A673 (cell line): ENCODE measurements at regions not wholly inside any gene's neighbourhood (a gene's known extent, or its start where the extent isn't known, plus 50 kb on each side); places are given as distances from the start of the nearest gene placed in this dataset.
A peak's percentile ranks its signal among the peaks of the same experiment; 100 is the strongest.

ENCODE experiments used
- BruUV-seq: library from RNA; stranded (reverse); fragments of 400-500 nt; replicated peaks from 2 replicates; lab custom pipeline; 2021; lab: Mats Ljungman, UMichigan
- CTCF ChIA-PET: fragments of 300-600 bp; sonication (Branson Sonifier 250); formaldehyde crosslinking; loops from one replicate; lab custom pipeline; 2022; ENCODE audit warnings: antibody characterized with exemption; lab: Charles Lee
- POLR2A ChIA-PET: fragments of 300-600 bp; sonication (Branson Sonifier 250); formaldehyde crosslinking; loops from one replicate; lab custom pipeline; 2022; ENCODE audit warnings: antibody characterized with exemption; ENCODE audit not compliant: low non-redundant PET; lab: Charles Lee
- DNase-seq: peaks from one replicate; pipeline ENCODE4 v3.0.0-alpha.2; 2015; ENCODE audit warnings: low spot score
- H3K27ac ChIP-seq: fragments of 200-600 bp; sonication (generic); 2 replicates; pipeline ENCODE4 v1.5.1; 2016; ENCODE audit warnings: mixed run types, low read depth, mild to moderate bottlenecking, mixed read lengths, antibody characterized with exemption, low read length; ENCODE audit not compliant: poor library complexity, severe bottlenecking
- H3K27me3 ChIP-seq: fragments of 200-600 bp; sonication (generic); replicated peaks from 2 replicates; pipeline ENCODE4 v1.6.1; 2017; ENCODE audit warnings: mixed run types, low read depth, mild to moderate bottlenecking, mixed read lengths, antibody characterized with exemption, low read length; ENCODE audit not compliant: insufficient read depth, poor library complexity
- H3K36me3 ChIP-seq: fragments of 200-600 bp; sonication (generic); 2 replicates; pipeline ENCODE4 v1.6.1; 2016; ENCODE audit warnings: mixed run types, mild to moderate bottlenecking, mixed read lengths, antibody characterized with exemption, low read length; ENCODE audit not compliant: insufficient read depth, poor library complexity, severe bottlenecking
- H3K4me1 ChIP-seq: fragments of 200-600 bp; sonication (generic); 2 replicates; pipeline ENCODE4 v1.6.1; 2017; ENCODE audit warnings: mixed run types, mild to moderate bottlenecking, mixed read lengths, antibody characterized with exemption, low read length; ENCODE audit not compliant: insufficient read depth, poor library complexity, severe bottlenecking
- H3K4me3 ChIP-seq: fragments of 200-600 bp; sonication (generic); 2 replicates; pipeline ENCODE4 v1.5.1; 2016; ENCODE audit warnings: low read depth, mixed run types, mild to moderate bottlenecking, mixed read lengths, low read length; ENCODE audit not compliant: poor library complexity, severe bottlenecking
- H3K9me3 ChIP-seq: fragments of 200-600 bp; sonication (generic); 2 replicates; pipeline ENCODE4 v1.6.1; 2016; ENCODE audit warnings: mixed run types, low read depth, mild to moderate bottlenecking, mixed read lengths, antibody characterized with exemption, low read length; ENCODE audit not compliant: poor library complexity, severe bottlenecking
- CTCF ChIP-seq: fragments of 300-800, 200-600 bp; sonication (generic); conservative IDR thresholded peaks from 2 replicates; pipeline ENCODE4 v1.5.1; 2017; ENCODE audit warnings: low read depth, mild to moderate bottlenecking, antibody characterized with exemption, low read length, moderate library complexity, mixed read lengths
- EZH2 ChIP-seq: fragments of 200-600 bp; sonication (generic); IDR thresholded peaks from 2 replicates; pipeline ENCODE4 v1.6.1; 2017; ENCODE audit warnings: borderline replicate concordance, low read depth, mild to moderate bottlenecking, mixed read lengths, antibody characterized with exemption, low read length; ENCODE audit not compliant: poor library complexity, severe bottlenecking
- intact Hi-C: fragments of 100-400 bp; cut with micrococcal nuclease; formaldehyde crosslinking; loops from one replicate; pipeline ENCODE4 v1.10.0; 2022; ENCODE audit not compliant: unreplicated experiment

- no peak overlapping the region for H3K4me3 ChIP-seq
- no peak overlapping the region for H3K27ac ChIP-seq
- no peaks in the 10 kb centered on the region for H3K36me3 ChIP-seq
- no peaks in the 10 kb centered on the region for H3K27me3 ChIP-seq
- ChIA-PET POLR2A (no interaction called here), CTCF (no interaction called here)
- DNase-seq, result no peak
- no peaks in the 10 kb centered on the region for H3K9me3 ChIP-seq
- BruUV-seq, result no TSS peak
- TF ChIP-seq EZH2, result no peak
- no peak for TF ChIP-seq CTCF
- no peaks in the 10 kb centered on the region for H3K4me1 ChIP-seq
- intact Hi-C loops, result no loop called here
Observed at GRCh38 chr3:190188197-190188596, 67.5 kb upstream of the P3H2 start.

DNA sequence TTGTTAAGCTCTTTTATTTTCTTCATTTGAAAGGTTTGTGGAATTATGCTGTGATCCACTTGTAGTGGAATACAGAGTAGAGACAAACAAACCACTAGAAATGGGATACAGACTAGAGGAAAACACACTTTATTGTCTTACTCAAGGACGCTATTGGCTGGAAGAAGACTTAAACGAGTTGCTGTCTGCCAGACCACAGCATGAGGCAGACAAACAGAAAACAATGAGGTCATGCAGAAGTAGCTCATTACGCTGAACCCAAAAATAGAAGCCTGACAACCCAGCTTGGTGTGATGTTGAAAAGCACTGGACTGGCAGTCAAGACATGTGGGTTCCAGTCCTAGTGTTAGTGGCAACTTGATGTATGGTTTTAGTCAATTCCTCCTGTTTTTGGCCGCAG lies 62.4 kb upstream of the P3H2 start:
- Histone ChIP-seq H3K4me3 (no peak overlapping the region), H3K36me3 (no peaks in the 10 kb centered on the region), H3K4me1 (no peaks in the 10 kb centered on the region), H3K9me3 (no peaks in the 10 kb centered on the region), H3K27ac (no peak overlapping the region), H3K27me3 (no peaks in the 10 kb centered on the region)
- TF ChIP-seq EZH2 (no peak), CTCF (no peak)
- intact Hi-C loops, result no loop called here
- ChIA-PET POLR2A (no interaction called here), CTCF (no interaction called here)
- no TSS peak for BruUV-seq
- DNase-seq, result peak; percentile 39

DNA sequence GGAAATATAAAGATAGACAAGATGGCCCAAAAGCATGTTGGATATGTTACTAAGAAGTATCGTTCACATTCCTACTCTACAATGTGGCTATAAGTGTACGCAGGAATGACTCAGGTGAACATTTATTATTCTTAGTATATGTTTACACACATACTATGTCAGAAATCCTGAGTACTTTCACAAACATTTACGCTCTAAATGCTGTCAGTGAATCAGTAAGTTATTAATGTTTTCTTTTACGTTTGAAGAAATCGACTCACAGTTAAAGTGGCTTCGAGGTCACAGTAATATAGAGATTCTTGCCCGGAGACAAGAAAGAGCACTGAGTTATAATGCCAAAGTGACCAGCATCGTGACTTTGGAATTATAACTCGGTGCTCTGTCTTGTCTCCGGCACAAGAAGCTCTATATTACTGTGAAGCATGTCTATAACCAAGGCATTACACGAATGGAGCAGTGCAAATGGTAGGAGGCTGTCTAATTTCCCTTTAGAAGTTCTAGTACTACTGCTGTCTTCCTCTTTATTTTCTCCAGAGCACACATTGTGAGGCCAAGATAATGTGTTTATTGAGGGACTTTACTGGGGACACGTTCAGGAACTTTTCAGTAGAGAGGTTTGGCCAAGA lies 61.8 kb upstream of the P3H2 start:
- Histone ChIP-seq H3K27me3 (no peaks in the 10 kb centered on the region), H3K36me3 (no peaks in the 10 kb centered on the region), H3K4me3 (no peak overlapping the region), H3K27ac (no peak overlapping the region), H3K9me3 (no peaks in the 10 kb centered on the region), H3K4me1 (no peaks in the 10 kb centered on the region)
- intact Hi-C loops, result no loop called here
- CTCF ChIA-PET, result no interaction called here
- DNase-seq, result no peak
- no TSS peak for BruUV-seq
- POLR2A ChIA-PET, result no interaction called here
- no peak for TF ChIP-seq CTCF
- no peak for TF ChIP-seq EZH2
